ENCODE measurements at regions not wholly inside any gene's neighbourhood (a gene's known extent, or its start where the extent isn't known, plus 50 kb on each side); places are given as distances from the start of the nearest gene placed in this dataset.

DNA sequence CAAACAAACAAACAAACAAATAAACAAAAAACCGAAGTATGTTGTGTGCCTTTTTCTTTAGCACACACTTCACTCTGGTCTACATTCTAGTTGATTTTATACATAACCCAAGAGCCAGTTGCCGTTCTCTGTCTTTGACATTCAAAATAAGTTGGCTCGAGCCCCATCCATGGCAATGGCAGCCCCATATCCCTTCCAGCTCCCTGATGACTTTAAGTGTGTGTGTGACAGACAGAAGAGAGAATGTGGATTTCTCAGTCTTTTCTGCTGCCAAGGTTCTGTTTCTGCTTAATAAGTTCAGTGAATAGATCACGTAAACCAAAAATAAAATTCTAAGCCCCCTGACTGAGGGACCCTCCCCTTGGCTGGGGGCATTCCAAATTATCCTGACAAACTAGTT, 100.6 kb upstream of the TENM4 start:
- no peak for FAIRE-seq
- BruUV-seq (replicated peaks) = no TSS peak
- H3K4me3 ChIP-seq (replicated peaks in 1 of 3; ENCODE audit: insufficient read depth in 1 of 3, low read depth in 1 of 3, low read length in 3 of 3) = no peak overlapping the region
- no peak overlapping the region for H2AFZ ChIP-seq (ENCODE audit: low read depth, low read length)
- no peaks in the 10 kb centered on the region for H3K36me3 ChIP-seq (ENCODE audit: control insufficient read depth in 2 of 2, extremely low read depth in 1 of 2, insufficient read depth in 2 of 2, low read length in 2 of 2)
- no peak for DNase-seq (ENCODE audit: low read depth, low spot score)
- no peaks in the 10 kb centered on the region for H3K4me1 ChIP-seq (ENCODE audit: control insufficient read depth, extremely low read depth, insufficient read depth, low read length)
- H3K27ac ChIP-seq (ENCODE audit: insufficient read depth, low read depth, low read length) = no peak overlapping the region
- no peaks in the 10 kb centered on the region for H3K79me2 ChIP-seq (ENCODE audit: control insufficient read depth, insufficient read depth, low read length)
- no peaks in the 10 kb centered on the region for H4K20me1 ChIP-seq (replicated peaks; ENCODE audit: control insufficient read depth, extremely low read depth, insufficient read depth, low read length)
- ChIA-PET CTCF (no interaction called here), POLR2A (no interaction called here)
- TF ChIP-seq, protein P1, sequence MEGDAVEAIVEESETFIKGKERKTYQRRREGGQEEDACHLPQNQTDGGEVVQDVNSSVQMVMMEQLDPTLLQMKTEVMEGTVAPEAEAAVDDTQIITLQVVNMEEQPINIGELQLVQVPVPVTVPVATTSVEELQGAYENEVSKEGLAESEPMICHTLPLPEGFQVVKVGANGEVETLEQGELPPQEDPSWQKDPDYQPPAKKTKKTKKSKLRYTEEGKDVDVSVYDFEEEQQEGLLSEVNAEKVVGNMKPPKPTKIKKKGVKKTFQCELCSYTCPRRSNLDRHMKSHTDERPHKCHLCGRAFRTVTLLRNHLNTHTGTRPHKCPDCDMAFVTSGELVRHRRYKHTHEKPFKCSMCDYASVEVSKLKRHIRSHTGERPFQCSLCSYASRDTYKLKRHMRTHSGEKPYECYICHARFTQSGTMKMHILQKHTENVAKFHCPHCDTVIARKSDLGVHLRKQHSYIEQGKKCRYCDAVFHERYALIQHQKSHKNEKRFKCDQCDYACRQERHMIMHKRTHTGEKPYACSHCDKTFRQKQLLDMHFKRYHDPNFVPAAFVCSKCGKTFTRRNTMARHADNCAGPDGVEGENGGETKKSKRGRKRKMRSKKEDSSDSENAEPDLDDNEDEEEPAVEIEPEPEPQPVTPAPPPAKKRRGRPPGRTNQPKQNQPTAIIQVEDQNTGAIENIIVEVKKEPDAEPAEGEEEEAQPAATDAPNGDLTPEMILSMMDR (IDR thresholded peaks at IDR 0.05; ENCODE audit: extremely low read depth in 1 of 2, insufficient read depth in 1 of 2, low read depth in 1 of 2, low read length in 2 of 2) = no peak
- no peak for TF ChIP-seq MYC (IDR thresholded peaks at IDR 0.05; ENCODE audit: low read depth, low read length)
- TF ChIP-seq, protein P2, sequence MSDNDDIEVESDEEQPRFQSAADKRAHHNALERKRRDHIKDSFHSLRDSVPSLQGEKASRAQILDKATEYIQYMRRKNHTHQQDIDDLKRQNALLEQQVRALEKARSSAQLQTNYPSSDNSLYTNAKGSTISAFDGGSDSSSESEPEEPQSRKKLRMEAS (IDR thresholded peaks at IDR 0.05; ENCODE audit: insufficient read depth, insufficient read length) = no peak
- H3K9me1 ChIP-seq (replicated peaks; ENCODE audit: control insufficient read depth, extremely low read depth, insufficient read depth, low read length) = no peaks in the 10 kb centered on the region
- no peak overlapping the region for H3K9ac ChIP-seq (replicated peaks; ENCODE audit: extremely low read depth, insufficient read depth, low read length)
- H3K27me3 ChIP-seq (ENCODE audit: control insufficient read depth in 2 of 2, insufficient read depth in 2 of 2, low read length in 2 of 2) = no peaks in the 10 kb centered on the region
- intact Hi-C loops (cut with micrococcal nuclease) = no loop called here
- H3K9me3 ChIP-seq (replicated peaks; ENCODE audit: control insufficient read depth, insufficient read depth, low read length) = peaks cover 2% of the 10 kb centered on the region
- no peak overlapping the region for H3K4me2 ChIP-seq (ENCODE audit: insufficient read depth, low read length)
- dilution Hi-C loops (cut with MboI; ENCODE audit: extremely low pct_ligation_motif_present, low sequenced_read_pairs) = no loop called here

DNA sequence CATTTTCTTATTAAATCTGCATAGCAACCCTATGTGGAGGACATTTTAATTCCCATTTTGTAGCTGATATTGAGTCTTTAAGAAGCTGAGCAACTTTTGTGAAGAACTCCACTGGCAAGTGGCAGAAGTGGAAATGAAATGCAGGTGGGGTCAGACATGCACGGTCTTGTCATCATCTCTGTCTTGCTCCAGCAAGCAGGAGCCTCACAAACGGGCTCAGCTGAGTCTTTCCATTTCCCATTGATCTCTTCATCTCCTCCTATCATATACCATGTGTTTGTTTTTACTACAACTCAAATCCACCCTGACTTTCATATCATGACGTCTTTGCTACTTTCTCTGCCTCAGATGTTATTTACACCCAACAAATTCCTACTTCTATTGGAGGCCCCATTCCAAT, 97.9 kb upstream of the TENM4 start:
- Histone ChIP-seq H3K9me3 (replicated peaks; ENCODE audit: control insufficient read depth, insufficient read depth, low read length) (peaks cover 2% of the 10 kb centered on the region), H3K9me1 (replicated peaks; ENCODE audit: control insufficient read depth, extremely low read depth, insufficient read depth, low read length) (no peaks in the 10 kb centered on the region), H3K4me1 (ENCODE audit: control insufficient read depth, extremely low read depth, insufficient read depth, low read length) (no peaks in the 10 kb centered on the region), H3K27me3 (ENCODE audit: control insufficient read depth in 2 of 2, insufficient read depth in 2 of 2, low read length in 2 of 2) (no peaks in the 10 kb centered on the region), H4K20me1 (replicated peaks; ENCODE audit: control insufficient read depth, extremely low read depth, insufficient read depth, low read length) (no peaks in the 10 kb centered on the region), H3K79me2 (ENCODE audit: control insufficient read depth, insufficient read depth, low read length) (no peaks in the 10 kb centered on the region), H3K27ac (ENCODE audit: insufficient read depth, low read depth, low read length) (no peak overlapping the region), H3K4me2 (ENCODE audit: insufficient read depth, low read length) (no peak overlapping the region), H3K9ac (replicated peaks; ENCODE audit: extremely low read depth, insufficient read depth, low read length) (no peak overlapping the region), H2AFZ (ENCODE audit: low read depth, low read length) (no peak overlapping the region), H3K4me3 (replicated peaks in 1 of 3; ENCODE audit: insufficient read depth in 1 of 3, low read depth in 1 of 3, low read length in 3 of 3) (no peak overlapping the region), H3K36me3 (ENCODE audit: control insufficient read depth in 2 of 2, extremely low read depth in 1 of 2, insufficient read depth in 2 of 2, low read length in 2 of 2) (no peaks in the 10 kb centered on the region)
- BruUV-seq (replicated peaks) = no TSS peak
- CTCF ChIA-PET = no interaction called here
- FAIRE-seq (no peak), DNase-seq (ENCODE audit: low read depth, low spot score) (no peak)
- POLR2A ChIA-PET = no interaction called here
- dilution Hi-C loops (cut with MboI; ENCODE audit: extremely low pct_ligation_motif_present, low sequenced_read_pairs) = no loop called here
- TF ChIP-seq, protein P2 (IDR thresholded peaks at IDR 0.05; ENCODE audit: insufficient read depth, insufficient read length) = no peak
- TF ChIP-seq, protein P1 (IDR thresholded peaks at IDR 0.05; ENCODE audit: extremely low read depth in 1 of 2, insufficient read depth in 1 of 2, low read depth in 1 of 2, low read length in 2 of 2) = no peak
- TF ChIP-seq JUN (IDR thresholded peaks at IDR 0.05; ENCODE audit: borderline replicate concordance, insufficient read depth, insufficient read length, low read depth) (no peak), FOS (IDR thresholded peaks at IDR 0.05; ENCODE audit: borderline replicate concordance, insufficient read depth, low read length) (no peak), MYC (IDR thresholded peaks at IDR 0.05; ENCODE audit: low read depth, low read length) (no peak), EZH2 (IDR thresholded peaks at IDR 0.05; ENCODE audit: borderline replicate concordance, low read depth, low read length, severe bottlenecking) (no peak), POLR2AphosphoS5 (IDR thresholded peaks at IDR 0.05; ENCODE audit: insufficient read depth, low read depth, low read length) (no peak), GATA2 (IDR thresholded peaks at IDR 0.05; ENCODE audit: insufficient read depth, insufficient read length, low read depth, low read length) (no peak), POLR2A (IDR thresholded peaks at IDR 0.05; ENCODE audit: low read depth, low read length) (no peak)
- intact Hi-C loops (cut with micrococcal nuclease) = no loop called here
